ENCODE measurements at regions not wholly inside any gene's neighbourhood (a gene's known extent, or its start where the extent isn't known, plus 50 kb on each side); places are given as distances from the start of the nearest gene placed in this dataset.
"Not testable (repeated sequence)": the region's sequence is repeated elsewhere in the genome, so short reads cannot be mapped to it uniquely, and the experiment has no call there.

DNA sequence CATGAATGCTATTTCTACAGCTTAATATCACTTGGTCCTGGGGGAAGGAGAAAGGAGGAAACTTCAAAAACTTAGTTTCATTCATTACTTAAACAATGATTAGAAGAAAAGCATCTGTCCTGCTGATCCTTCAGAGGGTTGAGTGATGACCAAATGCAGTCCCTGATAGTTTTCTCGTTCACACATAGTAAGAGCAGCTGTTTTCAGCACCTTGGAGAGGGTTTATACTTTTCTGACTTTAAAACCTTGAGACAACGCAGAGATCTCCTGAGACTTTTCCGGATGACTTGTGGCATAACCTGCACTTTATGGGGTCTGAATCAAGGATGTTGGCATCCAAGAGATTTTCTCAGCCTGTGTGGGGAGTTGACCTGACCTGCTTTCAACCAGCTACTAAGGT lies 94.0 kb upstream of the KCND3 start:
- in situ Hi-C loops (cut with HindIII; ENCODE audit: low pct_ligation_motif_present, low pct_unique_long_range_greater_than_20kb, low sequenced_read_pairs) = no loop called here
- peak; percentile 15 for DNase-seq

DNA sequence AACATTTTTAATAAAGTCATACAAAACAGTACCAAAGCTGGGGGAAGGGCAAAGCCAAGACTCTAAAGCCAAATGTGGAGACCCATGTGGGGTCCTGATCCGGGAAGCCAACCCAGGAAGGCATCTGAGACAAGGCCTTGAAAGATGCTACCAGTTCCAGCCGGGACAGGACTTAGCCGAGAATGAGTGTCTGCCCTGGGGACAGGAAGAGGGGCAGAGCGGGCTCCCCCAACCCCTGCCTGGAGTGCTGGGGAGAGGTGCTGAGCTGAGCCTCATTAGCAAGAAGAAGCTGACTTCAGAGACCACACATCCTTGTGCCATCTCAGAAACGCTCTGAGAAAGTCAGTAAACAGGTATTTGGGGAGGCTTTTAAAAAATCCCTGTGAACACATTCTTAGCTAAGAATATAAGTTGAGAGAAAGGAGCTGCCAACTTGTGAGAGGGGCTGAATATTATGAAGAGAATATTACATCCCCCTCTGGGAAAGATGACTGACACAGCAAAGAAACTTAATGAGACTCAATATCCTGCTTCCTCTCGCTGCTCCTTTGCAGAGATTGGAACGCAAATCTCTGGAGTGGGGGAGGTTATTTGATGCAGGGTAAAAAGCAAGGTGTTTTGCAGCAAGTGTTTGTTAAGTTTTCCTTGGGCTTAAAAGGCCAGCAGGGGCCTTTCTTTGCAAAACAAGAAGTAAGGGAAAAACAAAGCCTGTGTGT lies 103.3 kb upstream of the KCND3 start:
- DNase-seq = no peak
- in situ Hi-C loops (cut with HindIII; ENCODE audit: low pct_ligation_motif_present, low pct_unique_long_range_greater_than_20kb, low sequenced_read_pairs) = no loop called here

DNA sequence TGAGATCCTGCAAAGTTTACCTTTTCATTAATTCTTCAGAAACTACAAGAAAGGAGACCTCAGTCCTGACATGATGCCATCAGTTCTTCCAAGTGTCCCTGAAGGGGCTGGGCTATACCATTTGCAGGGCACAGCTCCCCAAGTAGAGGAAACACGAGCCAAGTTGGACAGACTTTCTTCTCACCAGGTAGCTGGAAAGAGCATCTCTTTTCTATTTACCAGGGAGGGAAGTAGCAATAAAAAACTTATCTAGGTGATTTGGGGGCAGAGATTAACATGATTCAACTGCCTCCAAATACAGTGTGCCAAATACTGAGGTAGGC lies 103.9 kb upstream of the KCND3 start:
- DNase-seq = no peak
- in situ Hi-C loops (cut with HindIII; ENCODE audit: low pct_ligation_motif_present, low pct_unique_long_range_greater_than_20kb, low sequenced_read_pairs) = no loop called here

DNA sequence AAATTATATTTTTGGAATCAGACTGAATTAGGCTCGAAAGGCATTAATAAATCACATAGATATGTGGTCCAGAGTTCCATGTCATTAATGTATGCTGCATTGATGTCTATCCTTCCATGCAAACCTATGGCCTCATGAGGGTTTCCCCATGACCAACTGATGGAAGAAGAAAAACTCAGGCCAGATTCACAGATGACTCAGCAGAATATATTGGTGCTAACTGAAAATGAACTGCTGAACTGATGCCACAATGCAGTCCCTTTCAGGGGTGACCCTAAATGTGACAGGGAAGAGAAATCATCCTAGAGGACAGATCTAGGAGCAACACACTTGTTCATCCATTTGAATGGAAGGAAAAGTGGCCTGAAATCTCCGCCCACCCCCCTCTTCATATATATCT lies 110.5 kb upstream of the KCND3 start:
- in situ Hi-C loops (cut with HindIII; ENCODE audit: low pct_ligation_motif_present, low pct_unique_long_range_greater_than_20kb, low sequenced_read_pairs) = no loop called here

DNA sequence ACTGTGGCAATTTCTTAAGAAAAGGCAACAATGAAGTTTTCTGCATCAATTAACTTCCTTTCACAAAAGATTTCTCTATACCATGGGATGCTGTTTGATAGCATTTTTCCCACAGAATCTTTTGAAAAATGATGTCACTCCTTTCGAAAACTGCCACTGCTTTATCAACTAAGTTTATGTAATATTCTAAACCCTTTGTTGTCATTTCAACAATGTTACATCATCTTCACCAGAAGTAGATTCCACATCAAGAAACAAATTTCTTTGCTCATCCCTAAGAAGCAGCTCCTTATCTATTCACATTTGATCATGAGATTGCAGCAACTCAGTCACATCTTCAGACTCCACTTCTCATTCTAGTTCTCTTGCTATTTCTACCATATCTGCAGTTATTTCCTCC lies 116.1 kb upstream of the KCND3 start:
- in situ Hi-C loops (cut with HindIII; ENCODE audit: low pct_ligation_motif_present, low pct_unique_long_range_greater_than_20kb, low sequenced_read_pairs) = no loop called here
- no peak for DNase-seq

More for the DNA sequence above, 110.5 kb upstream of the KCND3 start:
- no peak for DNase-seq

DNA sequence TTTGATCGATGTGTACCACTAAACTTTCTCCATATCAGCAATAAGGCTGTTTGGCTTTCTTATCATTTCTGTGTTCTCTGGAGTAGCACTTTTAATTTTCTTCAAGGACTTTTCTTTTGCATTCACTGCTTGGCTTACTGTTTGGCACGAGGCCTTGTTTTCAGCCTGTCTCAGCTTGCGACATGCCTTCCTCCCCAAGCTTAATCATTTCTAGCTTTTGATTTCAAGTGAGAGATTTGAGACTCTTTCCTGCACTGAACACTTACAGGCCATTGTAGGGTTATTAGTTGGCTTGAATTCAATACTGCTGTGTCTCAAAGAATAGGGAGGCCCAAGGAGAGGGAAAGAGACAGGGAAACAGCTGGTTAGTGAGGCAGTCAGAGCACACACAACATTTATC lies 120.6 kb upstream of the KCND3 start:
- in situ Hi-C loops (cut with HindIII; ENCODE audit: low pct_ligation_motif_present, low pct_unique_long_range_greater_than_20kb, low sequenced_read_pairs) = no loop called here
- DNase-seq = no peak

DNA sequence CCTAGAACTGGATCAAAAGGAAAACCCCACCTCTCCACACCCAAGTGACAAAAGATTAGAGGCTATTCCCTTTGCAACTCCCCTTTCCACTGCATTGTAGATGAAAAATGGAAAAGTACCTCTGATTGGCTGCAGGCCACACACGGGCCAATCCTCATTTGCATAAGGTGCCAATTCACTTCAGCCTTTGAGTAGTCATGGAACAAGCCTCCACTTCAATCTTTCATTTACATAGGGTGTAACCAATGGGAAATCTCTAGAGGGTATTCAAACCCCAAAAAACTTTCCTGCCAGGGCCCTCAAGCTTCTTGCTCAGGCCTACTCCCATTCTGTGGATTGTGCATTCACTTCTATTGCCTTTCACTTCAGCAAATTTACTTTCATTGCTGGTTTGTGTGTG lies 122.3 kb upstream of the KCND3 start:
- in situ Hi-C loops (cut with HindIII; ENCODE audit: low pct_ligation_motif_present, low pct_unique_long_range_greater_than_20kb, low sequenced_read_pairs) = no loop called here

DNA sequence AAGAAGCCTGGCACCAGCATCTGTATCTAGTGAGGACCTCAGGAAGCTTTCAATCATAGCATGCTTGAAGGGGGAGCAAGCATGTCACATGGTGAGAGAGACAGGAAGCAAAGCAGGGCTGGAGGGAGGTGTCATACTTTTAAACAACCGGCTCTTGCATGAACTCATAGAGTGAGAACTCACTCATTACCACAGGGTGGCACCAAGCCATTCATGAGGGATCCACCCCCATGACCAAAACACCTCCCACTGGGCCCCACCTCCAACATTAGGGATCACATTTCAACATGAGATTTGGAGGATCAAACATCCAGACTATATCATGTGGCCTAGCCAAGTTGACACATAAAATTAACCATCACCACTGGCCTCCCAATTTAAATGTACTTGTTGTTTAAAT lies 125.1 kb upstream of the KCND3 start:
- in situ Hi-C loops (cut with HindIII; ENCODE audit: low pct_ligation_motif_present, low pct_unique_long_range_greater_than_20kb, low sequenced_read_pairs) = no loop called here
- no peak for DNase-seq

More for the DNA sequence above, 122.3 kb upstream of the KCND3 start:
- no peak for DNase-seq

DNA sequence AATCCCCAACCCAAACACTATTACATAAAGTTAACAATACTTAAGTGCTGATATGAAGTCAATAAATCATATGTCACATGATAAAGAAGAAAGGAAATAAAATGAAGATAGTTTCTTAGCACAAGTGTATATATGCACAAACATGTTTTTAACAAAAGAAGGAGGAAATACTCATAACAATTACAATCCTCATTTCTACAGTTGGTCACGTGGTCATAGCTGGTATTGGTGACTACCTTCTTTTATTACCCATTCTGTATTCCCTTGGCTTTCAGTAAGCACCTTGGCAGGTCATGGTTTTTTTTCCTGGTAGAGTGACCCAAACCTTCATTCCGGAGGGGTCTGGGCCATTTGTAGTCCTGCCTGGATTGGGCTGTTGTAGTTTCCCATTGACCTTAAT lies 137.1 kb upstream of the KCND3 start:
- no peak for DNase-seq
- in situ Hi-C loops (cut with HindIII; ENCODE audit: low pct_ligation_motif_present, low pct_unique_long_range_greater_than_20kb, low sequenced_read_pairs) = no loop called here

DNA sequence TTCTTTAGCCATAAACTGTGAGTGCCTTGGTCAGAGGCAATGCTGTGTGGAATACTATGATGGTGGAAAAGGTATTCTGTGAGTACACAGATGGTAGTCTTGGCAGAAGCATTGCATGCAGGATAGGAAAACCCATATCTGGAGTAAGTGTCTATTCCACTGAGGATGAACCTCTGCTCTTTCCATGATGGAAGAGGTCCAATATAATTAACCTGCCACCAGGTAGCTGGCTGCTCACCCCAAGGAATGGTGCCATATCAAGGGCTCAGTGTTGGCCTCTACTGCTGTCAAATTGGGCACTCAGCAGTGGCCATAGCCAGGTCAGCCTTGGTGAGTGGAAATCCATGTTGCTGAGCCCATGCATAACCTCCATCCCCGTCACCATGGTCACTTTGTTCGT lies 138.1 kb upstream of the KCND3 start:
- DNase-seq; in situ Hi-C loops (cut with HindIII; ENCODE audit: low pct_ligation_motif_present, low pct_unique_long_range_greater_than_20kb, low sequenced_read_pairs): not testable (repeated sequence)

DNA sequence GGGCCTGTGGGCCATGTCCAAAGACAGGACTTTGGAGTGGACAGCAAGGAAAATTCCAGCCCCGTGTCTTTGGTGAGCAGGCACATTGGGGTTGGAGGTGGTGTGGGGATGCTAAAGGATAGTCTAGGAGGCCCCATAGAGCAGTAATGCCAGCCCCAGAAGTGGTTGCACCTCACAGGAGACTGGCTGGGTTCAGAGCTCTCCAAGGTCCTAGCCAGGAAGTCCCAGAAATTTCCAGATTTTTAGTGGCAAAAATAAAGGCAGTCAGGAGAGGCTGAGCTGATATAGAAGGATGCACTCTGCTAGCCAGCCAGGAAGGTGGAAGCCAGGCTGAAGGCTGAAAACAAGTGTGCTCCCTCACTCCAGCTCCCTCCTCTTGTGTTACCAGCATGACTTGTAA lies 144.0 kb upstream of the KCND3 start:
- DNase-seq = no peak
- in situ Hi-C loops (cut with HindIII; ENCODE audit: low pct_ligation_motif_present, low pct_unique_long_range_greater_than_20kb, low sequenced_read_pairs) = no loop called here

DNA sequence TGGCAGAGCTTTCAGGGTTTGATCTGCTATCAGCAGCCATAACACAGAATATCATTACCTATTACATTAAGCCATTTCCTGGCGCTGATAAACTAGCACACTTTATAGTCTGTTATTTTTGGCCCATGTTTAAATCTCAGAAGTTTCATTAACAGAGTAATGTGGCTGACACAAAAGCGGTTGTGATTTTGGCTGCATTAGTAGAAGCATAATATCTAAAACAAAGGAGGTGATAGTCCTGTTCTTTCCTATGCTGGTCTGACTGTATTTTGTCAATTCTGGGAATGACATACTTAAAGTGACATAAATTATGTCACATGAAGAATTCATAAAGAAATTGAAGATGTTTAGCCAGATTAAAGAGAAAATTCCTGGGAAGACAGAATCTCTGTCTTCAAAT lies 151.3 kb upstream of the KCND3 start:
- no peak for DNase-seq
- in situ Hi-C loops (cut with HindIII; ENCODE audit: low pct_ligation_motif_present, low pct_unique_long_range_greater_than_20kb, low sequenced_read_pairs) = no loop called here

DNA sequence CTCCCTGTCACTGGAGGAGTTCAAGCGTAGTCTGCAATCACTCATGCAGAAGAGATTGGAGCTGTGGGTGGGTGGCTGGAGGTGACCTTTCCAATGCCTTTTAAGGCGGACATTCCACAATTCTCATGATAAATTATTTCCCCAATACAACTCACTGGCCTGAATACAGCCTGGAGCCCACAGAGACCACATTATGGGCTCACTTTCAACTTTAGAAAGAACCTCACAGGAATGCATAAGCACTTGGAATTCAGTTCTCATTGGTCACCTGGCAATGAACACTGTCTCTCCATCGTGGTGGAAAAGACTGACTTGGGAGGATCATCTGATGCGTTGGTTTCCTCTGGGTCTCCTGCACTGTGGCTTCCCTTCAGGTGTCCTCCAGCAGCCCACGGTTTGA lies 151.8 kb upstream of the KCND3 start:
- DNase-seq = no peak
- in situ Hi-C loops (cut with HindIII; ENCODE audit: low pct_ligation_motif_present, low pct_unique_long_range_greater_than_20kb, low sequenced_read_pairs) = no loop called here

DNA sequence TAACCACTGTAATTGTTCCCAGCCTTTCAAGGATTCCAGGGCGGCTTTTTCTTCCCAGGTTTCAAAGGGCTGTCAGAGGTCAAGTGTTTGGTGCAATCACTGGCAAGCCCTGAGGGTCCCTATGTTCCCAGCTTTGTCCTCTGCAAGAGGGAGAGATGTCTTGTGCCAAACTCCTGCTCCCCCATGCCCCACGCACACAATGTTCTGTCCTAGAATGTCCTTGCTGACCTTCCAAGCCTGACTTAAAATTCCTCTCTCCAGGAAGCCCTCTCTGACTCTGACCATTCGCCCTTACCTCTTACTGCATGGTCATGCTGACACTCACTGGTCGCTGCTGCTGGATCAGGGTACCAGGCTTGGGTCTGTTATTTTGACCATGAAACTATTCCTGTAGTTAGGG lies 152.5 kb upstream of the KCND3 start:
- DNase-seq = no peak
- in situ Hi-C loops (cut with HindIII; ENCODE audit: low pct_ligation_motif_present, low pct_unique_long_range_greater_than_20kb, low sequenced_read_pairs) = no loop called here

DNA sequence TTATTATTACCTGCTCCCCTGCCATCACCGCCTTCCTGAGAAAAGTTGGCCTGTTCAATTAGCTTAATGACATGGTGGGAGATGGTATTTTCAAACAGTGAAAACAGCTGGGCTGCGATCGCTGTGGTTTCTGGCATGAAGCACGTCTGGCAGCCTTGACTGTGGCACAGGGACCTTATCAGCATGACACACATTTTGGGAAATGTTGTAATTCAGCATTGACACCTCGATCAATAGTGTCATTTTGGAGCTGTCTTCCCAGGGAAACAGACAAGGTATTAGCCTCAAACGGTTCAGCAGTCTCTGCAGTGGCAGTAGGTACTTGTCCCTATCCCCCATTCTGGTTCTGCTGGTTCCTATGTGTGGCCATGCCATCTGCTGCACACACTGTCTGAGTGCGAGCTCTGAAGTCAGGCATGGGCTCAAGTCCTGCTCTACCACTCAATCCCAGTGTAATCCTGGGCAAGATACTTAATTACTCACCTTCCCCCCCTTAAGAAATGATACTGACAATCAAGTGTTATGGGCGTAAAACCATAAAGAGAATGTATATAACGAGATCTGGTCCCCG lies 154.5 kb upstream of the KCND3 start:
- DNase-seq = no peak
- in situ Hi-C loops (cut with HindIII; ENCODE audit: low pct_ligation_motif_present, low pct_unique_long_range_greater_than_20kb, low sequenced_read_pairs) = no loop called here

DNA sequence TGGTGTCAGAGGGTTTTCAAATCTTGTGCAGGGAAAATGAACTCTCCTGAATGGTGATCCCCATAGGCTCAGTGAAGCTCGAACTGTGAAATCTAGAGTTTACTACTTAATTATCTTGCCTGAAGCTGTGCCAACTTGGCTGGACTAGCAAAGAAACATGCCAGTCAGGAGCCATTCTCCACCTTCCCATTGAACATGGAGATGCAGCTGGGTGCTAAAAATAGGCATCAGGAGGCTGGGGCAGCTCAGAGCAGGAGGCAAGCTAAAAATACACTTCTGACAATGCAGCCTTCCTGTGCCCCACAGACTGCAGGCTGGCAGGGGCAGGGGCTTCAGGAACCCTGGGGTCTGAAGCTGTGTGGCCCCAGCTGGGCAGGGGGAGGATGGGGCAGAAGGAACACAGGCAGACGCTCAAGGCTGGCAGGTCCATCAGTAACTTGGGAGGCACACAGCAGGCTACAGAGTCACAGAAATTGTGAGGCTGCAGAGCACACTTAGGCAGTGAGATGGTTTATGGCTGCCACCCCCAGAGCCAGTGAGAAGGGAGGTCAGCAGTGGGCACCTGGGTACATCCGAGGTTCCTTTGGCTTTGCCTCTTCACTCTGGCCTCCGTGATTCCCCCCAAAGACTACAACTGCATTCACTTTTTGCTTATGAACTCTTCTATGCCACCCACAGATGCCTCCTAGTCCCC lies 155.4 kb upstream of the KCND3 start:
- in situ Hi-C loops (cut with HindIII; ENCODE audit: low pct_ligation_motif_present, low pct_unique_long_range_greater_than_20kb, low sequenced_read_pairs) = no loop called here
- no peak for DNase-seq

DNA sequence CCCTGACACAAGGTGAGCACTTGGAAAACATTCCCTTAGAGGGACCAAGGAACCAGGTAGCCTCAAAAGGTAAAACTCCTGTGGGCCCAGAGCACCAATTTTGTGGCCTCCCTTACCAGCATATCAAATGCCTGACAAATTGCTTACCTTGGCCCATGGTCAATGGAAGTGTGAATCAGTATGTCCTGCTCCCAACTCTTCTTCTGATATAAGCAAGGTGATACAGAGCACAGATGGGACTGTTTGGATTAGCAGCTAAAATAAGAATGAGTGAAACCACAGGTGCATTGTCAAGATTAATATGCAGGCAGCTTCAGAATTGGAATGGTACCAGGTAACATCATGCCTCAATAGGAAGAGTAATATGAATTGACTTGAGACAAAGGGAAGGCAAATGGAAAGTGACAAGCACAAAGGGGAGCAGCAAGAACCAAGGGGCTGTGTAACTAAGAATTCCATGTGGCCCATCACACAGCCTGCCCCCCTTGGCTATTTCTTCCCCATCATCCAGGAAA lies 156.8 kb upstream of the KCND3 start:
- DNase-seq = no peak
- in situ Hi-C loops (cut with HindIII; ENCODE audit: low pct_ligation_motif_present, low pct_unique_long_range_greater_than_20kb, low sequenced_read_pairs) = no loop called here

DNA sequence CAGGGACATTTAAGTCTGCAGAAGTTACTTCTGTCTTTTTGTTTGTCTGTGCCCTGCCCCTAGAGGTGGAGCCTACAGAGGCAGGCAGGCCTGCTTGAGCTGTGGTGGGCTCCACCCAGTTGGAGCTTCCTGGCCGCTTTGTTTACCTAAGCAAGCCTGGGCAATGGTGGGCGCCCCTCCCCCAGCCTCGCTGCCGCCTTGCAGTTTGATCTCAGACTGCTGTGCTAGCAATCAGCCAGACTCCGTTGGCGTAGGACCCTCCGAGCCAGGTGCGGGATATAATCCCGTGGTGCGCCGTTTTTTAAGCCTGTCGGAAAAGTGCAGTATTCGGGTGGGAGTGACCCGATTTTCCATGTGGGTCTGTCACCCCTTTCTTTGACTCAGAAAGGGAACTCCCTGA lies 170.7 kb upstream of the KCND3 start:
- in situ Hi-C loops (cut with HindIII; ENCODE audit: low pct_ligation_motif_present, low pct_unique_long_range_greater_than_20kb, low sequenced_read_pairs); DNase-seq: not testable (repeated sequence)

DNA sequence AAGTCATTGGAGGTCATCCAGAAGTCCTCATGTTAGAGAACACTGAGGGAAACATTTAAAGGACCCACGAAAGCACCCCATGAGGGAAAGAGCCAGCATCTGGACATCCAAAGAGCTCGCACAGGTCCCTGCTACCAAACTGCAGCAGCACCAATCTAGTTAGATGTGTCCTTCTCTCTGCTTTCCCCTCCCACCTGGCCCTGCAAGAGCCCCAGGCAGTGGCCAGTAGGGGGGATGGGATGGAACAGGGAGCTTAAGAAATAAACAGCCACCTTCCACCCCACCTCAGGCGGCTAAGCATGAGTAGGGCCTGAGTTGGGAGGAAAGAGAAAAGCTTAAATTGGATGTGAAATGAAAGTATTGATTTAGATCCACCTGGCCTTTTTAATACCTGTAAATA lies 175.9 kb upstream of the KCND3 start:
- DNase-seq = no peak
- in situ Hi-C loops (cut with HindIII; ENCODE audit: low pct_ligation_motif_present, low pct_unique_long_range_greater_than_20kb, low sequenced_read_pairs) = no loop called here

DNA sequence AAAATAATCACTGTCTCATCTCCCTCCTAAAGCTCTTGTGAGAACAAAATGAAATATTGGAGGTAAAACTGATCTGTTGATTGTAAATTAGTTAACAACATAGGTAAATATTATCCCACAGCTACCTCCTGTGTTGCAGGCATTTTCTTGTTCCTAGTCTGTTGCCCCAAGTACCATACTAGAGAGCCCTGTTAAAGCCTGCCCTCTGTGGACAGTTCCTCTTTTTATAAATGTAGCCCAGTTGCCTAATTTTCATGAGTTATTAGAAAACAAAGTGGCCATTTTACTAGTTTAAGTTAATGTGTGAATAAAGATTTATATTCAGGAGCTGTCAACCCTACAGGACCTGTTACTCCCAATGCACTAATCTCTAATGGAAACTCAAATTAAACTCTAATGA lies 180.0 kb upstream of the KCND3 start:
- in situ Hi-C loops (cut with HindIII; ENCODE audit: low pct_ligation_motif_present, low pct_unique_long_range_greater_than_20kb, low sequenced_read_pairs) = no loop called here
- no peak for DNase-seq

Data from ACHN (cell line).